Left colon (tissue), 2 donors: ENCODE measurements at regions not wholly inside any gene's neighbourhood (a gene's known extent, or its start where the extent isn't known, plus 50 kb on each side); places are given as distances from the start of the nearest gene placed in this dataset.

Source experiments
- ATAC-seq: fragments of 200-7000 bp; cut with Tn5 transposase; one replicate; pipeline ENCODE4 v1.9.1; 2020; ENCODE audit warnings: mild to moderate bottlenecking, moderate library complexity
- DNase-seq, 2 donors: peaks; one replicate each; pipeline ENCODE4 v3.0.0-alpha.2; 2020
- intact Hi-C, 2 donors: fragments of 100-400 bp; cut with DNase I in 1 of 2; cut with micrococcal nuclease in 1 of 2; formaldehyde crosslinking; loops; one replicate each; pipeline versions ENCODE4 v1.11.2 to v1.14.0; 2022; cut with DNase I, micrococcal nuclease
- donor health status: DM: no; HTN: no; CAD: no.
- donor health status: DM: yes; HTN: yes; CAD: no.

DNA sequence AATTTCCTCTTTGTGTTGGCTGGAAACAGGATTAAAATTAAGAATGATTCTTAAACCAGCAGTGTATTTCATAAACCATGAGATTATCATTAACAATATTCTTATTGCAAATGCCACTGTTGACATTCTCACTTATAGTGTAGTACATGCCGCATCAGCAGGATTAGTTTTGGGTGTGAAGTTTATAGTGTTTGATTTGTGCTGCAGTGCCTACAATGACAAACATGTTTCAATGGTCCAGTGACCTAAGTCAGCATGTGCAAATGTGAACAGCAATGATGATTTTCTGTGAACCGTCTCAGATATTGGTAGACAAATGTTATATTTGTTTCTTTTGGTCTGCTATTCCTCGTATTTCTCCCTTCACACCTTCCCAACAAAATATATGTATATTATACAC lies 49.8 kb upstream of the TDRD3 start:
- DNase-seq (no peak), ATAC-seq (peak; percentile 59)
- intact Hi-C loops: loop anchor here in 1 of 2 donors (10.0 kb wide), 1 partner anchor 78 kb away; no protein-coding TSS in a partner anchor
